K562 (cell line): ENCODE measurements at regions not wholly inside any gene's neighbourhood (a gene's known extent, or its start where the extent isn't known, plus 50 kb on each side); places are given as distances from the start of the nearest gene placed in this dataset.

ENCODE experiments used
- HDAC1 ChIP-seq, 2 experiments: fragments of 450-650 bp; IDR thresholded peaks; 2 replicates each; pipeline ENCODE4 v1.6.1; 2016 to 2017; ENCODE audit warnings: inconsistent platforms in 1 of 2, mild to moderate bottlenecking in 1 of 2, moderate library complexity in 1 of 2
- NR1H2 ChIP-seq: sonication (generic); formaldehyde crosslinking; IDR thresholded peaks from 2 replicates; pipeline ENCODE4 v1.4.0; 2020; ENCODE audit warnings: mild to moderate bottlenecking, missing genetic modification reagents
- POLR2G ChIP-seq: fragments of 200-400 bp; formaldehyde crosslinking; IDR thresholded peaks from 2 replicates; pipeline ENCODE4 v1.6.1; 2017; ENCODE audit warnings: low read depth, mild to moderate bottlenecking, antibody characterized with exemption, low read length, moderate library complexity
- TEAD1 ChIP-seq, 2 experiments: fragments of 450-650 bp in 1 of 2; sonication (generic) in 1 of 2; formaldehyde crosslinking; IDR thresholded peaks; 2 replicates each; pipeline versions ENCODE4 v1.4.0 to v1.8.0; 2020 to 2022; ENCODE audit warnings: mild to moderate bottlenecking in 2 of 2, missing genetic modification reagents in 1 of 2
- ZBTB26 ChIP-seq: fragments of 450-650 bp; formaldehyde crosslinking; IDR thresholded peaks from 2 replicates; pipeline ENCODE4 v1.4.0; 2022; ENCODE audit warnings: missing genetic modification characterization
- ZHX1 ChIP-seq: fragments of 150-350 bp; conservative IDR thresholded peaks from 2 replicates; pipeline ENCODE4 v1.6.1; 2014; ENCODE audit warnings: low read length
- TF ChIP-seq, protein P1 (sequence below): fragments of 250-450 bp; sonication (Bioruptor Pico); IDR thresholded peaks from 2 replicates; pipeline ENCODE4 v1.5.0; 2021

GRCh38 chr4:19721587-19721986 lies 530.1 kb upstream of the SLIT2 start (continued):
- TF ChIP-seq ZHX1 (no peak), HDAC1 (IDR thresholded peaks at IDR 0.05) (no peak), TEAD1 (CRISPR knock-in tag; IDR thresholded peaks at IDR 0.05) (no peak), ZBTB26 (CRISPR knock-in tag) (no peak), NR1H2 (CRISPR knock-in tag) (no peak), POLR2G (no peak)
- TF ChIP-seq, protein P1, sequence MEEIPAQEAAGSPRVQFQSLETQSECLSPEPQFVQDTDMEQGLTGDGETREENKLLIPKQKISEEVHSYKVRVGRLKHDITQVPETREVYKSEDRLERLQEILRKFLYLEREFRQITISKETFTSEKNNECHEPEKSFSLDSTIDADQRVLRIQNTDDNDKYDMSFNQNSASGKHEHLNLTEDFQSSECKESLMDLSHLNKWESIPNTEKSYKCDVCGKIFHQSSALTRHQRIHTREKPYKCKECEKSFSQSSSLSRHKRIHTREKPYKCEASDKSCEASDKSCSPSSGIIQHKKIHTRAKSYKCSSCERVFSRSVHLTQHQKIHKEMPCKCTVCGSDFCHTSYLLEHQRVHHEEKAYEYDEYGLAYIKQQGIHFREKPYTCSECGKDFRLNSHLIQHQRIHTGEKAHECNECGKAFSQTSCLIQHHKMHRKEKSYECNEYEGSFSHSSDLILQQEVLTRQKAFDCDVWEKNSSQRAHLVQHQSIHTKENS, result no peak
- TF ChIP-seq, all 486 proteins: peak for 0
